ENCODE measurements at regions not wholly inside any gene's neighbourhood (a gene's known extent, or its start where the extent isn't known, plus 50 kb on each side); places are given as distances from the start of the nearest gene placed in this dataset.

GRCh38 chr20:52915564-52915963, 56.6 kb upstream of the TSHZ2 start:
- TF ChIP-seq CTCF (IDR thresholded peaks at IDR 0.05 in 8 of 11, conservative IDR thresholded peaks at IDR 0.05 in 3 of 11), result no peak
- TF ChIP-seq POLR2A (IDR thresholded peaks at IDR 0.05), result no peak
- no peak for TF ChIP-seq POLR2AphosphoS5 (IDR thresholded peaks at IDR 0.05)

Data from spleen (tissue), 7 donors.